ENCODE measurements at regions not wholly inside any gene's neighbourhood (a gene's known extent, or its start where the extent isn't known, plus 50 kb on each side); places are given as distances from the start of the nearest gene placed in this dataset.
"Not testable (repeated sequence)": the region's sequence is repeated elsewhere in the genome, so short reads cannot be mapped to it uniquely, and the experiment has no call there.

DNA sequence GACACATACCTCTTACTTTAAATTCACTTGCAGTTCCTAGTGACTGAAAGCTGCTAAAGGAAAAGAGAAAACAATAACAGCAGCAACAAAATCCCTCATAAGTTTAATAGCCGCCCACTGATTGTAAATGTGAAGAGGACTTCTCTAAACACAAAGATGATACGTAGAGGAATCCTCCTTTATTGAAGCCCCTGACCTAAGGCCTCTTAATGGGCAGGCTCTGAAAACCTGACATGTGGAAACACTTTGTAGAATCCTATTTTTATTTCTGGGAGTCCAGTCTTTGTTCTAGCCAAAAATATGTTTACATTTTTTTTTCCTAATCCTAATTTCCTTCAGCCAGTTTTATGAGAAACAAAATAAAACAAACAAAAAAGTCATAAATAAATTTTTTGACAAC, 1277.7 kb upstream of the CELF4 start:
- no peaks in the 10 kb centered on the region for H3K27me3 Mint-ChIP-seq
- no peak overlapping the region for H3K4me3 Mint-ChIP-seq

DNA sequence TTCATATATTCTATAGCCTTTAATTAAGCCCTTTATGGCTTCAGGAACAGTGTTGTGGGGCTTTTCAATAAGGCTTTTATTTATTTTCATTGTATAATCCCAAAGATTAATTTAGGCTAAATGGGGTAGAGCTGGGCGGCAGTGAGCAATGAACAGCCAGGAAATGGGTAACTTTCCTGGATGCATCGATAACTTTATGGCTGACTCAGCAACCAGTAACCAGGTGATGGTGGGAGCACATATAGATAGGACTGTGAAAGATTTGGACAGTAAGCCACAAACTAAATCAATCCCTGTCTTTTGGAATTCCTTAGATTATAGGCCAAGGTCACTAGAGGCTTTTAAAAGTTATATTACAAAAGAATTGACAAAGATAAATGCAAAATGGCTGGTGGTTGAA, 1260.6 kb upstream of the CELF4 start:
- Mint-ChIP-seq H3K9me3 (no peaks in the 10 kb centered on the region), H3K4me1 (no peaks in the 10 kb centered on the region), H3K36me3 (no peaks in the 10 kb centered on the region), H3K4me3 (no peak overlapping the region), H3K27me3 (no peaks in the 10 kb centered on the region), H3K27ac (no peak overlapping the region)
- DNase-seq (no peak), ATAC-seq (replicated peaks) (no peak)

More for the DNA sequence above, 1277.7 kb upstream of the CELF4 start:
- ATAC-seq (replicated peaks): no peak
- Mint-ChIP-seq H3K27ac (no peak overlapping the region), H3K9me3 (peaks cover 0 to 5% of the 10 kb centered on the region in 2 donors), H3K36me3 (no peaks in the 10 kb centered on the region), H3K4me1 (no peaks in the 10 kb centered on the region)
- no peak for DNase-seq

DNA sequence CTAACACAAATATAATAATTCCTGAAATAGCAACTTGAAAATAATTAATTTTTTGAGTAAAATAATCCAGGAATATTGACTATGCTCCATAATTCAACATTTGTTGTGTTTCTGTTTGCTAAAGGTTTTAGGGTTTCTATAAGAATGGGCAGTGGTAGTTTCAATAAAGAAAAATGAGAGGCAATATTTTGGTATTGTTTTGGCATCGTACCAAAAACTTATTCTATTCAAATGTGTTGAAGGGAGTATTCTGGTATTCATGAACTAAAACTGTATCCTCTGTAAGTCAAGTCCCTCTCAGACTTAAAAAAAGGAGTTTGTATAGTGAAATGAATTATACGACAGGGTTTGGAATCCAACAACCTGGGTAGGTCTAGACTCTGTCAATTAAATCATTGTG, 1245.6 kb upstream of the CELF4 start:
- Mint-ChIP-seq H3K9me3 (no peaks in the 10 kb centered on the region), H3K4me1 (no peaks in the 10 kb centered on the region), H3K27me3 (no peaks in the 10 kb centered on the region), H3K36me3 (no peaks in the 10 kb centered on the region), H3K4me3 (no peak overlapping the region), H3K27ac (no peak overlapping the region)
- no peak for DNase-seq
- ATAC-seq (replicated peaks): no peak

DNA sequence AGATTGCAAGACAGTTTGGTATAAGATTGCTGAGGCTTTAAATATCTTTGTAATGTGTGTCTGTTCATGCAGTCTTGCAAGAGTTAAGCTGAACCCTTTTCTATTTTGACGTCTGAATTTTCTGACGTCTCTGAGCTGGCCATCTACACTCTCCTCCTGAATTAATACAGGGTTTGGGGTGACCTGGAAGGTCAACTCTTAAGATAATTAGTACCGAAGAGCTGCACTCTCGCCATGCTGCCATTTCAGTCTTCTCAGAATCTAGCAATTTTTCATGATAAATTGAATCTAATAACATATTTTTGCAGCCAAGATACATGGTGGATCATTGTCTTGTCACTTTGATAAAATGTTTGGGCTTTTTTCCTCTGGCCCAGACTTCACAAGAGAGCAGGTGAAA, 1245.2 kb upstream of the CELF4 start:
- no peak overlapping the region for H3K4me3 Mint-ChIP-seq
- no peak overlapping the region for H3K27ac Mint-ChIP-seq
- DNase-seq (no peak), ATAC-seq (replicated peaks) (no peak)
- H3K9me3 Mint-ChIP-seq: peaks cover 0 to 1% of the 10 kb centered on the region in 2 donors
- H3K36me3 Mint-ChIP-seq: no peaks in the 10 kb centered on the region
- H3K4me1 Mint-ChIP-seq: no peaks in the 10 kb centered on the region
- no peaks in the 10 kb centered on the region for H3K27me3 Mint-ChIP-seq

DNA sequence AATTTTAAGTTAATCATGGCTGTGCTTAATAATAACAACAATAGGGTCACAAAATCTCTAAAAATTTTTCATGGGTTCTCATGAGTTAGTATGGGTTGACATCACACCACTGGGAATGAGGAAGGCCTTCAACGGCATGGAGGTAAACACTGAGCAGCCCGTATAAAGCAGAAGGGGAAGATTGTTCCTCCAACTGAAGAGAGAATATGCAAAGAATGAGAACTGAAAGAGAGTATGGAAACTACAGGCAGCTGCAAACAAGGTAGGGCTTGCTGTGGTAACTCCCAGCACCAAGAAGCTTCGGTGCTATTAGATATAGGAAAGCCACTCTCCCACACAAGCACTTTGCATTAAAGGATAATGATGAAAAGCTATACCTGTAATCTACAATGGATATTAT, 1242.3 kb upstream of the CELF4 start:
- Mint-ChIP-seq H3K9me3 (peaks cover 0 to 1% of the 10 kb centered on the region in 2 donors), H3K27me3 (no peaks in the 10 kb centered on the region), H3K4me1 (no peaks in the 10 kb centered on the region), H3K4me3 (no peak overlapping the region), H3K36me3 (no peaks in the 10 kb centered on the region), H3K27ac (no peak overlapping the region)
- DNase-seq (no peak), ATAC-seq (replicated peaks) (peak; percentile 43 to 44)

DNA sequence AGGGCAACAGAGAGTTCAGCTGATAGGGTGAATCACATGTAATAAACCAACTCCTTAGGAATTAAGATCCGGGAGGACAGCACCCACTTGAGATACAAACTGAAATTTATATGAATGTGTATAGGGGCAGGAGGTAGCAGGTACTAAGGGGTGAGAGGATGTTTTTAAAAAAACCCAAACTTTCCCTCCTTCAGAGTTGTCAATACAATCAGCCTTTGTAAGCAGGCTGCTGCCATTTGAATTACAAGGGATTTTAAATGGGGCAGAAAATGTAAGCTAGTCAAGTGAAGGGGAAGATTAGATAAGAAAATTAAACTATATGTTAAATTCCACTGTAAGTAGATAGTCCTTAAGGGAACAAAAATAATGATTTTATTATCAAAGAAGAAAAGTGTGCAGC, 1239.7 kb upstream of the CELF4 start:
- no peak overlapping the region for H3K27ac Mint-ChIP-seq
- peaks cover 6 to 7% of the 10 kb centered on the region in 2 donors for H3K9me3 Mint-ChIP-seq
- no peak overlapping the region for H3K4me3 Mint-ChIP-seq
- no peaks in the 10 kb centered on the region for H3K27me3 Mint-ChIP-seq
- no peaks in the 10 kb centered on the region for H3K36me3 Mint-ChIP-seq
- no peak for ATAC-seq (replicated peaks)
- no peak for DNase-seq
- peaks cover 0 to 5% of the 10 kb centered on the region in 2 donors for H3K4me1 Mint-ChIP-seq

DNA sequence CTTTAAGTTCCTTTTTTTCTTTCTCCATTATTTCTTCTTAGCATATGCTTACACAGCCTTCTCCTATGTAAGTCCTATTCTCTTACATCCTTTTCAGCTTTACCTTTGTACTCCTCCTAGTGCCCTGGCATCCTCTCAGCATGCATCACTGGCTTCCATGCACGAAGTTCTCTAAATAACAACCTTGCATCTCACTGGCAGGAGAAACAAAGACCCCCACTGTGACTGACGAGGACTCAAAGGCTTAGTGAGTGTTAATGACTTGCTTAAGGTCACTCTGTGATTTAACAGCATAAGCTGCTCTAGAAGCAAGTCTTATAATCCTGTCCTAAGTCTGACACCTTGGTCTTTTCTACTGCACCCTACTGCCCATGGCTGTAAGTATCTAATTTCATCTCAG, 1236.0 kb upstream of the CELF4 start:
- H3K27me3 Mint-ChIP-seq: no peaks in the 10 kb centered on the region

DNA sequence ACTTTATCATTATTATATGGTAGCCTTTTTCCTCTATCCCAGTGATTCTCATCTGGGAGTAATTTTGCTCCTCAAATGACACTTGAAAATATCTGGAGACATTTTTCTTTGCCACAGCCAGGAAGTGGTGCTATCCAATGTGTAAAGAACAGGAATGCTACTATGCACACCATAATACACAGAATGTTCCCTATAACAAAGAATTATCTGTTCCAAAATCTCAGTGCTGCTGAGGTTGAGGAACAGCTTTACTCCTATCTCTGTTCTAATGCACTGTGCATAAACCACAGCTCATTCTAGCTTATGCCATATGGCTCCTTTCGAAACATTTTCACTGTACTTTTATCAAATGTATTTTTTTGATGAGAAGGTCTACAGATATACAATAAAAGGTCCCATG, 1231.2 kb upstream of the CELF4 start:
- H3K36me3 Mint-ChIP-seq: no peaks in the 10 kb centered on the region

More for the DNA sequence above, 1236.0 kb upstream of the CELF4 start:
- Mint-ChIP-seq H3K4me3 (no peak overlapping the region), H3K4me1 (peaks cover 0 to 5% of the 10 kb centered on the region in 2 donors), H3K36me3 (no peaks in the 10 kb centered on the region), H3K9me3 (peaks cover 8 to 14% of the 10 kb centered on the region in 2 donors), H3K27ac (no peak overlapping the region)
- ATAC-seq (replicated peaks) (peak in 1 of 2 donors; percentile 25), DNase-seq (no peak)

DNA sequence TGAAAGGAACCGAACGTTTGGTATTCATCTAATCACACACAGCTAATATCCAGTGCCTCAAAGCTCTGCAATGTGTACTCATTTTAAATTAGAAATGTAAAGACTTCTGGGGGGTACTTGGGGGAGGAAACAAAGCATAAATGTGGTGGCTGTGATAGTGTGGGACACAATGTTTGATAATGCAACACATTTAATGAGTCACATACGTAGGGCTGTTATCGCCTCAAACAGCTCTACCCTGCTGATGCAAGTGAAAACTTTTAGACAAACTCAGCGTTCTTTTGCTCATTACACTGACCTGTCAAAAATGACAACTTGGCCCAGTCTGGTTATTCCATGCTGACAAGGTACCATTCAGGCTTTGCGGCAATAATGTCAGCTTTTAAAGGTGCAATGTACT, 1227.1 kb upstream of the CELF4 start:
- Mint-ChIP-seq H3K9me3 (no peaks in the 10 kb centered on the region), H3K4me3 (no peak overlapping the region), H3K27me3 (no peaks in the 10 kb centered on the region), H3K36me3 (no peaks in the 10 kb centered on the region), H3K27ac (no peak overlapping the region), H3K4me1 (no peaks in the 10 kb centered on the region)
- ATAC-seq (replicated peaks) (no peak), DNase-seq (no peak)

More for the DNA sequence above, 1231.2 kb upstream of the CELF4 start:
- H3K9me3 Mint-ChIP-seq: peaks cover 3 to 12% of the 10 kb centered on the region in 2 donors
- H3K4me1 Mint-ChIP-seq: peaks cover 0 to 2% of the 10 kb centered on the region in 2 donors
- no peak for DNase-seq
- H3K27me3 Mint-ChIP-seq: no peaks in the 10 kb centered on the region
- no peak overlapping the region for H3K4me3 Mint-ChIP-seq
- H3K27ac Mint-ChIP-seq: no peak overlapping the region
- ATAC-seq (replicated peaks): no peak

DNA sequence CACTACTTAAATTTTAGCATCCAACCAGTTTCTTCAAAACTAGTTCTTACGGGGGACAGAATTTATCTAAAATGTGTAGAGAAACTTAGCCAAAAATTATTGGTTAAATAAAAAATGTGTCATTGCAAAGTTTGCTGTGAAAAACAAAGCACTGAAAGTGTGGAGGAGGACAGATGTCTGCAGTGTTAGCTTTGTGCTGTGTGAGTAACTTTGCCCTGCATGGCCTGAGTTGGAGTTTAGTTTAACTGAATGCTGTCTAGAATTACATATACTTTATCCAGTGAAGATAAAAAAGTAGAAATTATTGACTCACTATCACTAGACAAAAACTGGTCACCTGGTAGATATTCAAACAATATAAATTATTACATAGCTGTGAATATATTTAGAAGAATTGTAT, 1225.2 kb upstream of the CELF4 start:
- DNase-seq: no peak
- no peaks in the 10 kb centered on the region for H3K4me1 Mint-ChIP-seq
- H3K27me3 Mint-ChIP-seq: no peaks in the 10 kb centered on the region
- ATAC-seq (replicated peaks): no peak
- no peaks in the 10 kb centered on the region for H3K9me3 Mint-ChIP-seq
- H3K36me3 Mint-ChIP-seq: no peaks in the 10 kb centered on the region
- no peak overlapping the region for H3K27ac Mint-ChIP-seq
- H3K4me3 Mint-ChIP-seq: no peak overlapping the region

DNA sequence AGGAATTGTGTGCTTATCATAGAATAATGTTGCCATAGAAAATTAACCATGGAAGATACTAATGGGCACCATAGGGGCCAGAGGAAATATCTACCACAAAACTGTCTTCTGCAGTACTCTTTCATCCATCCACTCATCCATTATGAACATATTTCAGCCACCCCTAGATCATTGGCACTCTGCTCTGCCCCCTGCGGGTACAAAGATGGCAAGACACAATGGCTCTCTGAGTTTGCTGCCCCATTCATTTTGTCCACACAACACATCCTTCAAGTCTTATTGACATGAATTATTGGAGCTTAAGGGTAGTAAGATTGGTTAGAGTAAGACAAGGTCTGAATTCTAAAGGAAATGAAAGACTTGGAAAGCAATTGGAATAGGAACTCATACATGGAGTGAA, 1224.7 kb upstream of the CELF4 start:
- ATAC-seq (replicated peaks) (no peak), DNase-seq (no peak)
- no peaks in the 10 kb centered on the region for H3K36me3 Mint-ChIP-seq
- no peaks in the 10 kb centered on the region for H3K9me3 Mint-ChIP-seq
- no peak overlapping the region for H3K27ac Mint-ChIP-seq
- no peaks in the 10 kb centered on the region for H3K27me3 Mint-ChIP-seq
- no peak overlapping the region for H3K4me3 Mint-ChIP-seq
- H3K4me1 Mint-ChIP-seq: no peaks in the 10 kb centered on the region

DNA sequence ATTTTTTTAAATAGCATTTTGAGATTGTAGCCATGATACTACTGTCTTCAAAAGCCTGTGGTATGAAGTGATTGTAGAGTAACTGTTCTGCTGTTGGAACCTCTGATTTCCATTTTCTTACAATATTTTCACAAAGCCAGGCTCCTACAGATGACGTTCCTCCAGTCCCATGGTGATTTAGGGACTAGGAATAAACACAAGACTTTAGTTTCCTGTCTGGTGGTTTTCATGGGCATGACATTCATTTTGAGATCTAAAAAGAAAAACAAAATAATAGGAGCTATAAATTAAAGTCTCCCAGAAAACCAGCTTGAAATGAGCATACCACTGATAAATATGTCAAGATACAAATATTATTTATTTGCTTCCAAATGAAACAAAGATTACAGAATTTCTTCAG, 1223.5 kb upstream of the CELF4 start:
- Mint-ChIP-seq H3K4me3 (no peak overlapping the region), H3K9me3 (no peaks in the 10 kb centered on the region), H3K27ac (no peak overlapping the region), H3K27me3 (no peaks in the 10 kb centered on the region), H3K4me1 (no peaks in the 10 kb centered on the region), H3K36me3 (no peaks in the 10 kb centered on the region)
- no peak for ATAC-seq (replicated peaks)
- no peak for DNase-seq

DNA sequence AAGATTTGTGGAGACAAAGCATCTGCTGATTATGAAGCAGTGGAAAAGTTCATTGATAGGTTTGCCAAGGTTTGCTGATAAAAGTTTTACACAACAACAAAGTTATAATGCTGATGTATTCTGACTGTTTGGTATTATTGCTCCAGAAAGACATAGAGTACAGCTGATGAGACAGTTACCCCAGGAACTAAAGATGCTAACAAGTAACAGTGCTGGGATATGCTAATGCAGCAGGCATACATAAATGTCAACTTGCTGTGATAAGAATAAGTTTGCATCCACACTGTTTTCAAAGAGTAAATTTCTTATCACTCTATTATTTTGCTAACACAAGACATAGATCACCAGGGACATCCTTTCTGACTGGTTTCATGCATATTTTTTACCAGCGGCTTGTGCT, 1221.3 kb upstream of the CELF4 start:
- Mint-ChIP-seq H3K27me3 (no peaks in the 10 kb centered on the region), H3K27ac (no peak overlapping the region)

DNA sequence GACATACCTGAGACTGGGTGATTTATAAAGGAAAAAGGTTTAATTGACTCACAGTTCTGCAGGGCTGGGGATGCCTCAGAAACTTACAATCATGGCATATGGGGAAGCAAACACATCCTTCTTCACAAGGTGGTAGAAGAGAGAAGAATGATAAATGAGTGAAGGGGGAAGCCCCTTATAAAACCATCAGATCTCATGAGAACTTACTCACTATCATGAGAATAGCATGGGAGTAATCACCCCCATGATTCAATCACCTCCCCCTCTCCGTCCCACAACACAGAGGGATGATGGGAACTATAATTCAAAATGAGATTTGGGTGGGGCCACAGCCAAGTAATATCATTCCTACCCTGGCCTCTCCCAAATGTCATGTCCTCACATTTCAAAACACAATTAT, 1206.0 kb upstream of the CELF4 start:
- not testable (repeated sequence) for H3K27ac Mint-ChIP-seq; H3K27me3 Mint-ChIP-seq; ATAC-seq (replicated peaks); H3K36me3 Mint-ChIP-seq; H3K4me3 Mint-ChIP-seq; DNase-seq; H3K4me1 Mint-ChIP-seq
- H3K9me3 Mint-ChIP-seq: peaks cover 8 to 13% of the 10 kb centered on the region in 2 donors

More for the DNA sequence above, 1221.3 kb upstream of the CELF4 start:
- no peak for ATAC-seq (replicated peaks)
- H3K36me3 Mint-ChIP-seq: no peaks in the 10 kb centered on the region
- peaks cover 0 to 3% of the 10 kb centered on the region in 2 donors for H3K9me3 Mint-ChIP-seq
- H3K4me3 Mint-ChIP-seq: no peak overlapping the region
- DNase-seq: no peak
- H3K4me1 Mint-ChIP-seq: no peaks in the 10 kb centered on the region

DNA sequence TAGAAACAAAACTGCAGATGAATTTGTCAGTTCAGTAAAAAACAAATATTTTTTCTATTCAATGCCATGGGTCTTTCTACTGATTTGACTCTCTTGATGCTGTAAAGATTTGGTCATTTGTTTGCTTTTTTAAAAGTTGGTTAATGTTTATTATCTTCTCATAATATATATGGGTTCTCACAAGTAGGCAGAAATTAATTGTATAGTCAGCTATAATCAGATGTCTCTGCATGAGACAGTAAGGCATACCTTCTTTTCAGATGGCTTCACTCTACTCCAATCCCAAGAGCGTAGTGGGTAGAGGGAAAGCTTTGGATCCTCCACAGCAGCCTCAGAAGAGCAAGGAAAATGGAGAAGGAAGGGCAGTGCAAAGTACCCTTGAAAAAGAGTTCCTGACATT, 1202.9 kb upstream of the CELF4 start:
- no peaks in the 10 kb centered on the region for H3K27me3 Mint-ChIP-seq
- H3K36me3 Mint-ChIP-seq: no peaks in the 10 kb centered on the region
- no peak overlapping the region for H3K4me3 Mint-ChIP-seq
- DNase-seq (no peak), ATAC-seq (replicated peaks) (no peak)
- no peak overlapping the region for H3K27ac Mint-ChIP-seq
- H3K4me1 Mint-ChIP-seq: no peaks in the 10 kb centered on the region
- peaks cover 15 to 16% of the 10 kb centered on the region in 2 donors for H3K9me3 Mint-ChIP-seq

DNA sequence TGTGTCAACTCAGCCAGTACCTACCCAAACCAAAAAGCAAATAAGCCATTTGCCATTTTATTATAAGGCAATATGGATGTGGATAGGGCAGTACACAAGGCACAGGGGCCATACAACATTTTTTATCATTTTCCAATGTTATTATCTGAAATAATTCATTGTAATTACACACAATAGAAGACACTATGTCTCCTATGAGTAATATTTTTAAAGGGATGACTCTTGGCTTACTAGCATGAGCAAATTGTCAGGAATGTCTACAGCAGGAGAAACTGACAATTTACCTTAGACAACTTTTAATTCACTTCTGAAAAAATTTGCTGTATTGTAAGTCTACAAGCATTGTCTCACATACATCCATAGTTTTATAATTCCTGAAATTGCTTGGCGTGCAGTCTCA, 1193.9 kb upstream of the CELF4 start:
- peaks cover 0 to 12% of the 10 kb centered on the region in 2 donors for H3K9me3 Mint-ChIP-seq
- no peak overlapping the region for H3K4me3 Mint-ChIP-seq
- H3K27ac Mint-ChIP-seq: no peak overlapping the region

More for the DNA sequence above, 1193.9 kb upstream of the CELF4 start:
- Mint-ChIP-seq H3K36me3 (no peaks in the 10 kb centered on the region), H3K27me3 (no peaks in the 10 kb centered on the region), H3K4me1 (no peaks in the 10 kb centered on the region)
- no peak for DNase-seq
- no peak for ATAC-seq (replicated peaks)
